NCI-H2196 treated with DMSO at 0.1 percent for 48 hours (cell line): ENCODE measurements at regions not wholly inside any gene's neighbourhood (a gene's known extent, or its start where the extent isn't known, plus 50 kb on each side); places are given as distances from the start of the nearest gene placed in this dataset.
"Not testable (repeated sequence)": the region's sequence is repeated elsewhere in the genome, so short reads cannot be mapped to it uniquely, and the experiment has no call there.

Source experiments
- DNase-seq: peaks from one replicate; lab custom pipeline; 2025; ENCODE audit not compliant: unreplicated experiment; lab: John Stamatoyannopoulos, UW

- no peak for DNase-seq
Measured at GRCh38 chr5:42989190-42989589, 50.9 kb downstream of the ANXA2R start.

- no peak for DNase-seq
Measured at GRCh38 chr5:42988568-42988967, 51.6 kb downstream of the ANXA2R start.

DNA sequence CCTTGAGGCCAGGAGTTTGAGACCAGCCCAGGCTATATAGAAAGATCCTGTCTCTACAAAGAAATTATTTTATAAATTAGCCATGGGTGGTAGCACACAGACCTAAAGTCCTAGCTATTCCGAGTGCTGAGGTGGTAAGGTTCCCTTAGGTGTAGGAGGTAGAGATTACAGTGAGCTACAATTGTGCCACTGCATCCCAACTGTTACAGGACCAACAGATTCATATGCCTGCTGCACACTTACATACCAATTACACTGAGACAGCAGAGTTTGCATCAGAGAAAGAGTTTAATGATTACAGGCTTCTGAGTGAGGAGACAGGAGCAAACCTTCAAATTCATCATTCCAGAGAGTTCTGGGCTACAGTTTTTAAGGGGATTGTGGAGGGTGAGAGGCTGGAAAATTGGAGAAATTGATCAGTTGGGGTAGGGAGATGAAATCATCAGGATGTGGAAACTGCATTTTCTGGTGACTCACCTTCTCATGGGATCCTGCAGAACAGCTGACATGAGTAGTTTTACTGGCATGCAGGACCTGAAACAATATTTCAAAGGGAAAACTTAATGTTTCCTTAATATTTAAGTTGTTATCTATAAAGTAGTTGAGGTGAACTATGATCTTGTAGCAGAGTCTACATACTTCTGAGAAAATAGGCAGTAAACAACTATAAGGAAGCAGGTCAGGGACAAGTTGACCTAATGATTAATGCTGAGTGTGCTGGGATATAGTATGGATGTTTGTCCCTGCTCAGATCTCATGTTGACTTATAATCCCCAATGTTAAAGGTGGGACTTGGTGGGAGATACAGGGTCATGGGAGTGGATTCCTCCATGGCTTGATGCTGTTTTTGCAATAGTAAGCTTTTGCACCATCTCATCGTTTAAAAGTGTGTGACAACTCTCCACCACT, 54.7 kb downstream of the ANXA2R start:
- DNase-seq = no peak

DNA sequence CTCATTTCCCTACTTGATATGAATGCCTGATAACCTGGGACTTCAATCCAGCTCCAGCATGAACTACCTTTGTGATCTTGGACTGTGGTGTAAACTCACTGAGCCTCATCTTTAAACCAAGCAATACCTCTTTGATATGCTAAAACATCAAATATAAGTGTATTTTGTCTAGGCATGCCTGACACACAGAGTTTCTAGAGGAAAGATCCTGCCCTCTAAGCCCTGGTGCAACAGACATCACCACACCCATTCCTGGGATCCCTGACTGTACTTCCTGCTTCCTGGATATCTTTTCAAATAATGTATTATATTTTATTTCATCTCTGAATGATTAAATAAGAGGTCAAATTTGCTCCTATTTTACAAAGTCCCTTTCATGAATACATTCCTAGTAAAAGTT, 55.8 kb downstream of the ANXA2R start:
- no peak for DNase-seq

GRCh38 chr5:42982107-42982622, 58.0 kb downstream of the ANXA2R start:
- peak; percentile 36 for DNase-seq

DNA sequence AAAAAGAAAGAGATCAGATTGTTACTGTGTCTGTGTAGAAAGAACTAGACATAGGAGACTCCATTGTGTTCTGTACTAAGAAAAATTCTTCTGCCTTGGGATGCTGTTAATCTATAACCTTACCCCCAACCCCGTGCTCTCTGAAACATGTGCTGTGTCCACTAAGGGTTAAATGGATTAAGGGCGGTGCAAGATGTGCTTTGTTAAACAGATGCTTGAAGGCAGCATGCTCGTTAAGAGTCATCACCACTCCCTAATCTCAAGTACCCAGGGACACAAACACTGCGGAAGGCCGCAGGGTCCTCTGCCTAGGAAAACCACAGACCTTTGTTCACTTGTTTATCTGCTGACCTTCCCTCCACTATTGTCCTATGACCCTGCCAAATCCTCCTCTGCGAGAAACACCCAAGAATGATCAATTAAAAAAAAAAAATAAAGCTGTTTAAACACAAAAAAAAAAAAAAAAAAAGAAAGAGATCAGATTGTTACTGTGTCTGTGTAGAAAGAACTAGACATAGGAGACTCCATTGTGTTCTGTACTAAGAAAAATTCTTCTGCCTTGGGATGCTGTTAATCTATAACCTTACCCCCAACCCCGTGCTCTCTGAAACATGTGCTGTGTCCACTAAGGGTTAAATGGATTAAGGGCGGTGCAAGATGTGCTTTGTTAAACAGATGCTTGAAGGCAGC, 58.6 kb downstream of the ANXA2R start:
- DNase-seq = not testable (repeated sequence)

GRCh38 chr5:42981015-42981414, 59.1 kb downstream of the ANXA2R start:
- not testable (repeated sequence) for DNase-seq

- not testable (repeated sequence) for DNase-seq
Measured at GRCh38 chr5:42980391-42980790, 59.7 kb downstream of the ANXA2R start.

DNA sequence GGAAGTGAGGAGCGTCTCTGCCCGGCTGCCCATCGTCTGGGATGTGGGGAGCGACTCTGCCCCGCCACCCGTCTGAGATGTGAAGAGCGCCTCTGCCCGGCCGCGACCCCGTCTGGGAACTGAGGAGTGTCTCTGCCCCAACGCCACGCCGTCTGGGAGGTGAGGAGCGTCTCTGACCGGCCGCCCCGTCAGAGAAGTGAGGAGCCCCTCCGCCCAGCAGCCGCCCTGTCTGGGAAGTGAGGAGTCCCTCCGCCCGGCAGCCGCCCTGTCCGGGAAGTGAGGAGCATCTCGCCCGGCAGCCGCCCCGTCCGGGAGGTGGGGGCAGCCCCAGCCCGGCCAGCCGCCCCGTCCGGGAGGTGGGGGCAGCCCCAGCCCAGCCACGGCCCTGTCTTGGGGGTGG, 60.9 kb downstream of the ANXA2R start:
- DNase-seq = not testable (repeated sequence)

DNA sequence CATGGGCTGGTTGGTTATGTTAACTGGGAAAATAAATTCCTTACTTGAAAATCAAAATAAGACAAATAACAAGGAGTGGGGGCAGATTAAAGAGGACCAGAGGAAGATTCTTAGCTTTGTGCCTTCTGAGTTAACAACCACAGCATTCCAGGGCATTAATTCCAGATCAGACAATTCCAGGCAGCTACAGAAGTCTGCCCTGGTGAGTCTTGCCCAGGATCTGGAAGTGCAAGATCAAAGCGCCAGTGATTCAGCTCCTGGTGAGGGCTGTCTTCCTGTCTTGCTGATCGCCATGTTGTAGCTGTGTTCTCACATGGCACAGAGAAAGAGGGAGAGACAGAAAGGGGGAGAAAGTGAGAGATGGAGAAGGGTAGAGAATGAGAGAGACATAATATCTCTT, 65.6 kb downstream of the ANXA2R start:
- no peak for DNase-seq

DNA sequence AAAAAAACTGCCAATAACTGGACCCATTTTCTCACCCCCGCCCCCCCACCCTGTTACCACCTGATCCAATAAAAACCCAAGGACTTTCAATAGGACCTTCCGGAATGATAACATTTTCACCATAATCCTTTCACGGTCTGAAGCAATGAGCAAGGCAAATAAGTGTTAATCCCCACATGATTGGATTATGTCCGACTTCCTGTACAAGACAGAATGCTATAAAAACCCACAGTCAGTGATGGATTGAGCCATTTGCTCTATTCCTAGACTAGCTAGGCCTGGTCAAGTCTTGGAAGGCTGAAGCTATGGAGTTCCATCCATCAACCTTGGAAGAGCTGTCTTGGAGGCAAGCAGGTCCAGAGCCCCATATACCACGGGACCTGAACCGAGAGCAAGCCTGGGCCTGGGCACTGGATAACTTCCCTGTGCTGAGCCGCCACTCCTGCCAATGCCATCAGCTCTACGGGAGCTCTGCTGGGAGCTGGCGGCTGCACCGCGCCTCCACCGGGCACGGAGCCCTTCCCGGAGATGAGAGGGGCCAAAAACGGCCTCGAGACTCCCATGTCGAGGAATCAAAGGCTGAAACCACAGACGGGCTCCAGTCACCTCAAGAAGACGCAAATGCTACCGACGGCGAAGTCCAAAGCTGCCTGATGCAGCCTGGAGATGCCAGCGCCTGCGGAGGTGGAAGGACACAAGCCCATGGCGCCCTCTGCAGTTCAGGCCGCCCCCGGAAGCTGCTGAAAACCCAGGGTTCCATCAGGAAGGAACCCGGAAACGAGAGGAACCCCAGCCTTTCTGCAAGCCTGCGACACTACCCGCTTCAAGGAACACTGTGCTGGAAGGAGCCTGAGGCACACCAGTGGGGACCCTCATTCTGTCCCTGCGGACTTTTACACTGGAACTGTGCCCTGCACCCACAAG, 69.2 kb downstream of the ANXA2R start:
- no peak for DNase-seq

DNA sequence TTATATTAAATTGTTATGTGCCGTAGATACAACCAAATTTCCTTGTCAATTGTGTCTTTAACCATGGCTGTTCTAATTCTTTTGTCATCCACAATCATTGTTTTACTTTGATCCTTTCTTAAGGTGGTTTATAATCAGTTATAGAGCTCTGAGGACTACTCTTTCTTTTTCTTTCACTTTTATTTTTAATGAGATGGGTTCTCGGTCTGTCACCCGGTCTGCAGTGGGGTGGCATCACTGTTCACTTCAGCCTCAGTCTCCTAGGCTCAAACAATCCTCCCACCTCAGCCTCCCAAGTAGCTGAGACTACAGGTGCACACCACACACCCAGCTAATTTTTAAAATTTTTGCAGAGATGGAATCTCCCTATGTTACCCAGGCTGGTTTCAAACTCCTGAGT, 74.2 kb downstream of the ANXA2R start:
- DNase-seq = no peak

GRCh38 chr5:42963412-42963811, 76.7 kb downstream of the ANXA2R start:
- no peak for DNase-seq

DNA sequence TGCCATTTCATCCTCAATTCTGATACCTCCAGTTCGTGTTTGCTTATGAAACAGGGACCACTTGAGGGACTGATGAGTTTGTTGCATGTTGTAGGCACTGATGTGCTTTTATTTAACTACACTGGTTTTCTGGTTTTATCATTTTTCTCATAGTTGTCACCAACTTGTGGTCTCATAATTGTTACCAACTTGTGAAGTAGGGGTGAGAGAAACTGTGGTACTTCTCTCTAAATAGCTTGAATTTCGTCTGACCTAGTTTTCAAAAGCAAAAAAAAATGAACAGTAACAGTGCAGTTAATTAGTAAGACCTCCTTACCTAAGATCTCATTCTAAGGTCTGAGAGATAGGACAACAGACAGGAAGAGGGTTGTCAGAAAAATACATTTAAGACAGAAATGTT, 78.0 kb downstream of the ANXA2R start:
- no peak for DNase-seq

GRCh38 chr5:42960506-42960905, 79.6 kb downstream of the ANXA2R start:
- DNase-seq = no peak

- DNase-seq = no peak
Measured at GRCh38 chr5:42956551-42956950, 83.6 kb downstream of the ANXA2R start.

DNA sequence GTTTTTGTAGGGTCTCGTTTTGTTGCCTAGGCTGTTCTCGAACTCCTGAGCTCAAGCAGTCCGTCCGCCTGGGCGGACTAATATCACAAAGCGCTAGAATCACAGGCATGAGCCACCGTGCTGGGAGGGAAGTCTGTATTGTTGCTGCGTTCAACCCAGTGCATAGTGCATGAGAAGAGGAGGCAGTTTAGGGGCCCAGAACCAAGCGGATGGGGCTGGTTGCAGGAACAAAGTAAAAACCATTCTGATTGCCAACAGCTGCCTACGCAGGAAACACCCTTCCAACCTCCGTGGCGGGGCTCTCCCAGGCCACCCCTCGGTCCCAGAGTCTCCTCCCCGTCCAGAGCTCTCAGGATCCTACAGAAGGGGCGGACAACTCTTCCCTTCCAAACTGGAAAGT, 87.1 kb downstream of the ANXA2R start:
- no peak for DNase-seq

DNA sequence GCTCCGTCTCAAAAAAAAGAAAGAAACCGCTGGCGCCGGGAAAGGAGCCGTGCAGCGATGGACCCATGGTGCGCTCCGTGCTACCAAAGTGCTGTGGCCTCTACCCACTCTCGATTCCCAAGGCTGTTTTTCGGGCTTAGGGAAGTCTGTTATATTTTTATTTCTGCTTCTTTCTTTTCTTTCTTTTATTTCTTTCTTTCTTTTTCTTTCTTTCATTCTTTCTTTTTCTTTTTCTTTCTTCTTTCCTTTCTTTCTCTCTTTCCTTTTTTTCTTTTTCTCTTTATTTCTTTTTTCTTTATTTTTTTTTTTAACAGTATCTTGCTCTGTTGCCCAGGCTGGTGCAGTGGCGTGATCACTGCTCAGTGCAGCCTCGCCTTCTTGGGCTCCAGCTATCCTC, 87.5 kb downstream of the ANXA2R start:
- no peak for DNase-seq

DNA sequence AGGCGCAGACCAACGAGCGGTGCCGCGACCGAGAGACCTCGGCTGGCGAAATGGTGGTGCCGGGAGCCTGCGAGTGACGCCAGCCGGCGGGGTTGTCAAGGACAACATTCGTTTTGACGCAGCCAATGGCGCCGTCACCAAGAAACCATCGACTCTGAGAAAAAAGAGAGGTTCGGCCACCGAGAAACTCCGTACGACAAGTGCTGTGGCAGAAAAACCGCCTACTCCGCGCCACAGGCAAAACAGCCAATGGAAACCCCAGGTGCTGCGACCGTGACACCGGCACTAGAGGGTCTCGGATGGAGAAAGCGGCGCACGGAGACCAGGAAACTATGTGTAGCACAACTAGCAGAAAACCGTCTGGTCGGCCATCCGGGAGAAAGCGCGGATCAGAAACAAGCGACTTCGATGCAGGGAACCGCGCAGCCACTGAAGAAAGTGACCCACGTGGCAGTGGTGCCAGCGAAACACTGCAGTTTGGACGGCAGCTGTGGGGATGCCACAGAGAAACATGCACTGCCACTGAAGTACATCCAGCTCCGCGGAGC, 88.8 kb downstream of the ANXA2R start:
- no peak for DNase-seq

GRCh38 chr5:42950456-42951292, 89.4 kb downstream of the ANXA2R start:
- DNase-seq = peak; percentile 60
